OCI-LY3 (cell line): ENCODE measurements at regions not wholly inside any gene's neighbourhood (a gene's known extent, or its start where the extent isn't known, plus 50 kb on each side); places are given as distances from the start of the nearest gene placed in this dataset.

ENCODE experiments used
- CTCF ChIP-seq: fragments of 200-600, 300-600 bp; sonication (generic); IDR thresholded peaks from 2 replicates; pipeline ENCODE4 v1.5.1; 2014; ENCODE audit warnings: antibody characterized with exemption, low read length, low read depth
- EZH2phosphoT487 ChIP-seq: fragments of 200-600 bp; shearing (Covaris generic); IDR thresholded peaks from 2 replicates; pipeline ENCODE4 v1.6.1; 2018; ENCODE audit warnings: antibody characterized with exemption, mixed run types, low read depth

GRCh38 chr13:54078271-54078870 lies 1049.8 kb downstream of the OLFM4 start:
- TF ChIP-seq CTCF: no peak
- TF ChIP-seq EZH2phosphoT487: no peak
